ENCODE measurements at regions not wholly inside any gene's neighbourhood (a gene's known extent, or its start where the extent isn't known, plus 50 kb on each side); places are given as distances from the start of the nearest gene placed in this dataset.

- TF ChIP-seq CTCF (IDR thresholded peaks at IDR 0.05) (no peak), ZFX (IDR thresholded peaks at IDR 0.05; ENCODE audit: borderline replicate concordance) (no peak)
These were observed 83.3 kb upstream of the BHLHE23 start for GRCh38 chr20:63090052-63090451.

All from 22Rv1 (cell line).